ENCODE measurements at regions not wholly inside any gene's neighbourhood (a gene's known extent, or its start where the extent isn't known, plus 50 kb on each side); places are given as distances from the start of the nearest gene placed in this dataset.

DNA sequence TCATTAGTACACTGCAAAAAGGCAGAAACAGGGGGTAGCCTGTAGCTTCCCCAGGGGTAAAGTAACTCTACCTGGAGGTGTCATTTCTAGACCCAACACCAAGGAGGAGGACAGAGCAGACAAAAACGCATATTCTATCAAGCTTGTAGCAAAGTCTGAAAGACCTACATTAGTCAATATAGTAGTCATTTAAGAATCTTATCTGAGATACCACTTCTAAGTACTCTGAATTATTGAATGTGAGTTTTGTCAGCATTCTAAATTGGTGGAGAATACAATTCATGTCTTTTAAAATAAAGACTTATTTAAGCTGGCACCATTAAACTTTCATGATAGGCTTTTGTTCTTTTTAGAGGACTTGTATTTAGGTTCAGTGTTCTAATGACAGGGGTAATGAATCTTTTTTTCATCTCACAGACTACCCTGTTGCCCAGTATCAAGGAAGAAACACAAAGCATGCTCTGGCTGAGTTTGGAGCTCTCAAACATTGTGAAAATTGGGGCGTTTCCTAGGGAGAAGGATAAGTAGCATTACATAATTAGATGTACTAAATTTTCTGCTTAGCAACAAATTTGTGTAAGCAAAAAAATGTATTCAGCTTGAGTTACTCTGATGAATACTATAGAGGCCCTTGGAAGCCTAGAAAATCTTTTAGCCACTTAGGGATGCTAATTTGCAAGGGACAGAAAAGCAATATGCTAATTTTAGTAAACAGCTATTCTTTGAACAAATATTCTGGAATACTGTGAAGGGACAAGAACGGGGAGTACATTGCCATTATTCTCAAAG lies 255.4 kb upstream of the HSF2 start:
- H3K27me3 ChIP-seq (ENCODE audit: control insufficient read depth, low read length) = no peaks in the 10 kb centered on the region
- H4K20me1 ChIP-seq (ENCODE audit: control insufficient read depth, insufficient read depth, low read depth, low read length) = no peaks in the 10 kb centered on the region
- H3K4me1 ChIP-seq (ENCODE audit: control insufficient read depth, low read length) = no peaks in the 10 kb centered on the region

DNA sequence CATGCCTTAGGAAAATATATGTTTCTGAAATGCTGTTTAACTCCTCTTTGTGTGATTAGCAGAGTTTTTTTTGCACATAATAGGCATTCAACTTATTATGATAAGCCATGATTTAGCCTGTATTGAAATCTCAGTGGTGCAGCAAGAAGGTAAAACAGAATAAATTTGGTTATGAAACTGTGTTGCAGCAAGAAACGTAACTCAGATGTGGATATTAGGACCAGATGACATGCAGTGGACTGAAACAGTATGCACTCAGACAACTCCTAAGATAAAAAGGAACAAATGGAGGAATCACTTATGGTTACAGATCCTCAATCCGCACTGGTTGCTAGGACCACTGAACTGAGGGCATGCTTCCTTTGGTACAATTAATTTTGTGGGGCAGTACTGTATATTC lies 254.2 kb upstream of the HSF2 start:
- no peak overlapping the region for H3K4me3 ChIP-seq (ENCODE audit: low read length)
- no peaks in the 10 kb centered on the region for H3K36me3 ChIP-seq (ENCODE audit: control insufficient read depth, low read length)
- no peaks in the 10 kb centered on the region for H3F3A ChIP-seq (ENCODE audit: control insufficient read depth, insufficient read depth)
- H3K9me2 ChIP-seq (replicated peaks; ENCODE audit: control insufficient read depth, low read length) = no peaks in the 10 kb centered on the region
- H3K27me3 ChIP-seq (ENCODE audit: control insufficient read depth, low read length) = no peaks in the 10 kb centered on the region
- H3K27ac ChIP-seq (ENCODE audit: low read depth, low read length) = no peak overlapping the region
- no peaks in the 10 kb centered on the region for H3K4me1 ChIP-seq (ENCODE audit: control insufficient read depth, low read length)
- no peaks in the 10 kb centered on the region for H3K9me3 ChIP-seq (ENCODE audit: control insufficient read depth, insufficient read depth, low read length)
- H4K20me1 ChIP-seq (ENCODE audit: control insufficient read depth, insufficient read depth, low read depth, low read length) = no peaks in the 10 kb centered on the region
- TF ChIP-seq EZH2phosphoT487 (IDR thresholded peaks at IDR 0.05; ENCODE audit: borderline replicate concordance, low read length) = no peak
- TF ChIP-seq, protein P1, sequence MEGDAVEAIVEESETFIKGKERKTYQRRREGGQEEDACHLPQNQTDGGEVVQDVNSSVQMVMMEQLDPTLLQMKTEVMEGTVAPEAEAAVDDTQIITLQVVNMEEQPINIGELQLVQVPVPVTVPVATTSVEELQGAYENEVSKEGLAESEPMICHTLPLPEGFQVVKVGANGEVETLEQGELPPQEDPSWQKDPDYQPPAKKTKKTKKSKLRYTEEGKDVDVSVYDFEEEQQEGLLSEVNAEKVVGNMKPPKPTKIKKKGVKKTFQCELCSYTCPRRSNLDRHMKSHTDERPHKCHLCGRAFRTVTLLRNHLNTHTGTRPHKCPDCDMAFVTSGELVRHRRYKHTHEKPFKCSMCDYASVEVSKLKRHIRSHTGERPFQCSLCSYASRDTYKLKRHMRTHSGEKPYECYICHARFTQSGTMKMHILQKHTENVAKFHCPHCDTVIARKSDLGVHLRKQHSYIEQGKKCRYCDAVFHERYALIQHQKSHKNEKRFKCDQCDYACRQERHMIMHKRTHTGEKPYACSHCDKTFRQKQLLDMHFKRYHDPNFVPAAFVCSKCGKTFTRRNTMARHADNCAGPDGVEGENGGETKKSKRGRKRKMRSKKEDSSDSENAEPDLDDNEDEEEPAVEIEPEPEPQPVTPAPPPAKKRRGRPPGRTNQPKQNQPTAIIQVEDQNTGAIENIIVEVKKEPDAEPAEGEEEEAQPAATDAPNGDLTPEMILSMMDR (IDR thresholded peaks at IDR 0.05; ENCODE audit: low read depth, low read length, poor library complexity, severe bottlenecking) = no peak
- H3K4me2 ChIP-seq (ENCODE audit: low read length) = no peak overlapping the region
- H3K79me2 ChIP-seq (ENCODE audit: control insufficient read depth, low read length) = no peaks in the 10 kb centered on the region

More for the DNA sequence above, 255.4 kb upstream of the HSF2 start:
- H3F3A ChIP-seq (ENCODE audit: control insufficient read depth, insufficient read depth) = no peaks in the 10 kb centered on the region
- H3K9me3 ChIP-seq (ENCODE audit: control insufficient read depth, insufficient read depth, low read length) = no peaks in the 10 kb centered on the region
- no peaks in the 10 kb centered on the region for H3K79me2 ChIP-seq (ENCODE audit: control insufficient read depth, low read length)
- H3K27ac ChIP-seq (ENCODE audit: low read depth, low read length) = no peak overlapping the region
- H3K36me3 ChIP-seq (ENCODE audit: control insufficient read depth, low read length) = no peaks in the 10 kb centered on the region
- no peak for TF ChIP-seq EZH2phosphoT487 (IDR thresholded peaks at IDR 0.05; ENCODE audit: borderline replicate concordance, low read length)
- TF ChIP-seq, protein P1 (IDR thresholded peaks at IDR 0.05; ENCODE audit: low read depth, low read length, poor library complexity, severe bottlenecking) = no peak
- H3K4me3 ChIP-seq (ENCODE audit: low read length) = no peak overlapping the region
- H3K9me2 ChIP-seq (replicated peaks; ENCODE audit: control insufficient read depth, low read length) = no peaks in the 10 kb centered on the region
- no peak overlapping the region for H3K4me2 ChIP-seq (ENCODE audit: low read length)

DNA sequence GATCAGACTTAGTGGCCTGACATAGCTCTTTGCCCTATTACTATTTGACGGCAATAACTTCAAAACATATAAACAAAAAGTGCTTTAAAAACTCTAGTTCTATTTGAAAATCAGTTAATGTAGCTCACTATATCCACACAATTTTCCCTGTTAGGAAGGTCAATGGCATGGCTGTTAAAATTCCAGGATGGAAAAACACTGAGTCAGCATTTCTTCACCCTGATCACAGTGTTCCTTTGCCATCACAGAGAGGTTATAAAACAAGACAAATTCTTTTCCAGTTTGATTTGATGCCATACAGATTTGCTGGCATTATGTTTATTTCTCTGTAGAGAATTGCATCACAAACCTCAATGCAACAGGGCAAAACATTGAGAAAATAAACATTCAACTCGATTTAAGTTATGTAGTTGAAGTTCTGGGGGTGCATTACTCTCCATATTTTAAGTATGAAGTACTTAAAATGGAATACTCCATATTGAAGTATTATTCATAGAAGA lies 253.7 kb upstream of the HSF2 start:
- no peak overlapping the region for H3K4me3 ChIP-seq (ENCODE audit: low read length)
- no peaks in the 10 kb centered on the region for H3K4me1 ChIP-seq (ENCODE audit: control insufficient read depth, low read length)
- H3K79me2 ChIP-seq (ENCODE audit: control insufficient read depth, low read length) = no peaks in the 10 kb centered on the region
- no peaks in the 10 kb centered on the region for H3K36me3 ChIP-seq (ENCODE audit: control insufficient read depth, low read length)
- H3K9me2 ChIP-seq (replicated peaks; ENCODE audit: control insufficient read depth, low read length) = no peaks in the 10 kb centered on the region
- H3K9me3 ChIP-seq (ENCODE audit: control insufficient read depth, insufficient read depth, low read length) = no peaks in the 10 kb centered on the region
- TF ChIP-seq EZH2phosphoT487 (IDR thresholded peaks at IDR 0.05; ENCODE audit: borderline replicate concordance, low read length) = no peak
- TF ChIP-seq, protein P1 (IDR thresholded peaks at IDR 0.05; ENCODE audit: low read depth, low read length, poor library complexity, severe bottlenecking) = no peak
- H4K20me1 ChIP-seq (ENCODE audit: control insufficient read depth, insufficient read depth, low read depth, low read length) = no peaks in the 10 kb centered on the region
- no peaks in the 10 kb centered on the region for H3F3A ChIP-seq (ENCODE audit: control insufficient read depth, insufficient read depth)
- H3K4me2 ChIP-seq (ENCODE audit: low read length) = no peak overlapping the region
- H3K27ac ChIP-seq (ENCODE audit: low read depth, low read length) = no peak overlapping the region
- H3K27me3 ChIP-seq (ENCODE audit: control insufficient read depth, low read length) = no peaks in the 10 kb centered on the region

Data from DOHH2 (cell line).